GM23338 (cell line): ENCODE measurements at regions not wholly inside any gene's neighbourhood (a gene's known extent, or its start where the extent isn't known, plus 50 kb on each side); places are given as distances from the start of the nearest gene placed in this dataset.

Experiments used
- CREB1 ChIP-seq: fragments of 250-450 bp; sonication (Bioruptor Pico); IDR thresholded peaks from 2 replicates; pipeline ENCODE4 v1.5.0; 2020; ENCODE audit warnings: low read depth, mild to moderate bottlenecking, moderate library complexity
- EZH2 ChIP-seq: fragments of 200-600 bp; sonication (generic); IDR thresholded peaks from one replicate; pipeline ENCODE4 v1.8.0; 2017; ENCODE audit warnings: antibody characterized with exemption, mild to moderate bottlenecking, low read depth; ENCODE audit not compliant: unreplicated experiment
- EZH2phosphoT487 ChIP-seq: fragments of 200-600 bp; sonication (generic); IDR thresholded peaks from one replicate; pipeline ENCODE4 v1.8.1; 2018; ENCODE audit warnings: antibody characterized with exemption; ENCODE audit not compliant: unreplicated experiment
- ZNF331 ChIP-seq: fragments of 250-450 bp; sonication (Bioruptor Pico); IDR thresholded peaks from 2 replicates; pipeline ENCODE4 v1.5.0; 2020; ENCODE audit warnings: low read depth, mild to moderate bottlenecking, moderate library complexity
- TF ChIP-seq, protein P1 (sequence below), 2 experiments: fragments of 200-600 bp in 1 of 2; sonication (generic) in 1 of 2; conservative IDR thresholded peaks; 2 replicates each; pipeline versions ENCODE4 v1.5.1 to v1.6.1; 2016 to 2017; ENCODE audit warnings: antibody characterized with exemption in 2 of 2, low read depth in 2 of 2, mild to moderate bottlenecking in 2 of 2, moderate library complexity in 1 of 2

DNA sequence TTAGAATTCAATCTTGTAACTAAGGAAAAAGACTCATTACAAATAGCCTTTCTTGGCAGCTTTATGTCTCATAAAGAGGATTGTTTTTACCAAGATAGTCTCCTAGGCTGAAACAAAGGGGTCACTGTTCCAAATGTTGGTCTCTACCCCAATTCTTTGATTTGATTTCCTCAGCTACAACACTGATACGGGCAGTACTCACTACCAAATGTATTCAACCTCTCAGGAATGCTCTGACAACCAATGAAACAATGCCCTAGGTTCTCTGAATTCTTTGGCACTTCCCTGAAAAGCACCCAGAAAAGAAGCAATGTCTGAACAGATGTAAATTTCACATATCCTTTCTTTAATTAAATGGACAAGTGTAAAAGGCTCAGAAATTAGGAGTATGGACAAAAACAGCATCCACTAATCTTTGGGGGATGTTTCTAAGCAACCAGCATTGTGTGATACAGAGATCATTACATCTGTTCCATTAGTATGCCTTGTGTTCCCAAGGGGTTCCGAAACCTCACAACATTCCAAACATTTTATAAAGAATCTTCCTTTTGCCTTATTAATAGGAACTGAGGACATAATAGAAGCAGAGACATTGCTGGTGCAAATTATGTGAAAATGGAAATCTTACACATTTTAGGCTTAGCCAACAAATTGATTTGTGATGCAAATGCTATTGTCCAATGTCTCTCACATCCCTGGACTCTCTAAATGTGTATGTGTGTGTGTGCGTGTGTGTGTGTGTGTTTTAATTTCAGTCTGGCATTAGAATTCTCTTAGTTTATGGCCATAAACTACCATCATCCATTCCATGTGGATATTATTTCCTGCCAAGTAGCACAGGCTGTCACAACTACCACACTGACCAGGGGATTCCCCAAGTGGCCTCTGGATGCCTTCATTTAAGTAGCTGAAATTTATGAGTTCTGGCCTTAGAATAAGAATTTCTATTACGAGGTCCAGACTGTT, 276.0 kb downstream of the MTX2 start:
- TF ChIP-seq, protein P1, sequence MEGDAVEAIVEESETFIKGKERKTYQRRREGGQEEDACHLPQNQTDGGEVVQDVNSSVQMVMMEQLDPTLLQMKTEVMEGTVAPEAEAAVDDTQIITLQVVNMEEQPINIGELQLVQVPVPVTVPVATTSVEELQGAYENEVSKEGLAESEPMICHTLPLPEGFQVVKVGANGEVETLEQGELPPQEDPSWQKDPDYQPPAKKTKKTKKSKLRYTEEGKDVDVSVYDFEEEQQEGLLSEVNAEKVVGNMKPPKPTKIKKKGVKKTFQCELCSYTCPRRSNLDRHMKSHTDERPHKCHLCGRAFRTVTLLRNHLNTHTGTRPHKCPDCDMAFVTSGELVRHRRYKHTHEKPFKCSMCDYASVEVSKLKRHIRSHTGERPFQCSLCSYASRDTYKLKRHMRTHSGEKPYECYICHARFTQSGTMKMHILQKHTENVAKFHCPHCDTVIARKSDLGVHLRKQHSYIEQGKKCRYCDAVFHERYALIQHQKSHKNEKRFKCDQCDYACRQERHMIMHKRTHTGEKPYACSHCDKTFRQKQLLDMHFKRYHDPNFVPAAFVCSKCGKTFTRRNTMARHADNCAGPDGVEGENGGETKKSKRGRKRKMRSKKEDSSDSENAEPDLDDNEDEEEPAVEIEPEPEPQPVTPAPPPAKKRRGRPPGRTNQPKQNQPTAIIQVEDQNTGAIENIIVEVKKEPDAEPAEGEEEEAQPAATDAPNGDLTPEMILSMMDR (conservative IDR thresholded peaks at IDR 0.05; ENCODE audit: low read depth in 2 of 2), result no peak
- no peak for TF ChIP-seq CREB1 (CRISPR knock-in tag)
- TF ChIP-seq EZH2, result no peak
- TF ChIP-seq EZH2phosphoT487, result no peak
- TF ChIP-seq ZNF331, result no peak
